Heart left ventricle (tissue), 13 donors: ENCODE measurements at regions not wholly inside any gene's neighbourhood (a gene's known extent, or its start where the extent isn't known, plus 50 kb on each side); places are given as distances from the start of the nearest gene placed in this dataset.

ENCODE experiments used
- POLR2A ChIP-seq, 2 donors: fragments of 450-650 bp; IDR thresholded peaks; one replicate each; pipeline ENCODE4 v1.6.1; 2017; ENCODE audit warnings: antibody characterized with exemption in 2 of 2, mild to moderate bottlenecking in 2 of 2, moderate library complexity in 2 of 2
- TF ChIP-seq, protein P1 (sequence below), 12 donors: fragments of 200-600 bp; sonication (generic) in 4 of 12; IDR thresholded peaks; one replicate each; pipeline versions ENCODE4 v1.5.0 to v1.8.0; 2018 to 2022; ENCODE audit warnings: antibody characterized with exemption in 12 of 12, mild to moderate bottlenecking in 5 of 12
- donor health status: ischemic (EF 13 %, LVEDD 7.1; RV severe dilation, severe dysfunction).
- donor health status: DM: no; HTN: yes; CAD: no.
- donor health status: DM: no; HTN: no; CAD: no.
- donor health status: ischemic (EF 25% LVEDD 6.9; RV normal size, moderate dysfunction).
- donor health status: ischemic (EF 25% LVEDD 5.7; RV mildly dilated, moderate dysfunction).
- donor health status: ischemic (EF 35%, LVEDD 5.7; RV mildly dilated, moderate dysfunction).
- donor health status: nonischemic (EF 11% LVEDD 7.7; RV severe dilation, severe dysfunction).
- donor health status: DM: yes; HTN: yes; CAD: no.
- donor health status: PGD.
- donor health status: ischemic (EF 29% LVEDD 5.4; RV normal size, mild dysfunction).
- donor health status: nonischemic (EF 23%, LVEDD 6.1; RV moderate dilation, normal function).

DNA sequence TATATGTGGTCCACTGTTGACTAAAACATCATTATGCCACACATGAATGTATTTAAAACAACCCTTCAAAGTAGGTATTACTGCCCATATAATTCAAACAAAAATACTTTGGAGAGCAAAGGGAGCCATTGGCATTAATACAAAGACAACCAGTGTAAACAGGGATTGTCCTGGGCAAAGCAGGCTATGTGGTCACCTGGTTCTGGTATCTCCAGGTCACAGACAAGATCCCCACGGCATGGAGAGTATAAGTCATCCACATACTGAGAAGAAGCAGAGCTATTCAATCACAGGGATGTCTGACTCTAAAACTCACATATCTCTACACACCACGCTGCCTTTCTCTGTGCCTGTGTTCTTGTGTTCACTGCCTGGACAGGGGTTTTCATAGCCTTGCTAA lies 81.4 kb upstream of the BZW1 start:
- TF ChIP-seq POLR2A (IDR thresholded peaks at IDR 0.05), result no peak
- TF ChIP-seq, protein P1, sequence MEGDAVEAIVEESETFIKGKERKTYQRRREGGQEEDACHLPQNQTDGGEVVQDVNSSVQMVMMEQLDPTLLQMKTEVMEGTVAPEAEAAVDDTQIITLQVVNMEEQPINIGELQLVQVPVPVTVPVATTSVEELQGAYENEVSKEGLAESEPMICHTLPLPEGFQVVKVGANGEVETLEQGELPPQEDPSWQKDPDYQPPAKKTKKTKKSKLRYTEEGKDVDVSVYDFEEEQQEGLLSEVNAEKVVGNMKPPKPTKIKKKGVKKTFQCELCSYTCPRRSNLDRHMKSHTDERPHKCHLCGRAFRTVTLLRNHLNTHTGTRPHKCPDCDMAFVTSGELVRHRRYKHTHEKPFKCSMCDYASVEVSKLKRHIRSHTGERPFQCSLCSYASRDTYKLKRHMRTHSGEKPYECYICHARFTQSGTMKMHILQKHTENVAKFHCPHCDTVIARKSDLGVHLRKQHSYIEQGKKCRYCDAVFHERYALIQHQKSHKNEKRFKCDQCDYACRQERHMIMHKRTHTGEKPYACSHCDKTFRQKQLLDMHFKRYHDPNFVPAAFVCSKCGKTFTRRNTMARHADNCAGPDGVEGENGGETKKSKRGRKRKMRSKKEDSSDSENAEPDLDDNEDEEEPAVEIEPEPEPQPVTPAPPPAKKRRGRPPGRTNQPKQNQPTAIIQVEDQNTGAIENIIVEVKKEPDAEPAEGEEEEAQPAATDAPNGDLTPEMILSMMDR (IDR thresholded peaks at IDR 0.05), result no peak
